Transverse colon (tissue), 3 donors: ENCODE measurements at regions not wholly inside any gene's neighbourhood (a gene's known extent, or its start where the extent isn't known, plus 50 kb on each side); places are given as distances from the start of the nearest gene placed in this dataset.

Experiments used
- EP300 ChIP-seq: sonication (generic); formaldehyde crosslinking; IDR thresholded peaks from one replicate; pipeline ENCODE4 v1.6.1; 2017; ENCODE audit warnings: antibody characterized with exemption, low read depth
- POLR2A ChIP-seq: fragments of 450-650 bp; IDR thresholded peaks from one replicate; pipeline ENCODE4 v1.6.1; 2016; ENCODE audit warnings: antibody characterized with exemption, mild to moderate bottlenecking, moderate library complexity
- TF ChIP-seq, protein P1 (sequence below), 5 experiments: fragments of 200-600 bp in 3 of 5; fragments of 450-650 bp in 2 of 5; sonication (generic) in 3 of 5; IDR thresholded peaks; 1 replicate in 2 of 5; 2 replicates in 3 of 5; pipeline ENCODE4 v1.5.1; 2016 to 2017; ENCODE audit warnings: antibody characterized with exemption in 5 of 5, inconsistent platforms in 3 of 5, mild to moderate bottlenecking in 2 of 5, moderate library complexity in 1 of 5

DNA sequence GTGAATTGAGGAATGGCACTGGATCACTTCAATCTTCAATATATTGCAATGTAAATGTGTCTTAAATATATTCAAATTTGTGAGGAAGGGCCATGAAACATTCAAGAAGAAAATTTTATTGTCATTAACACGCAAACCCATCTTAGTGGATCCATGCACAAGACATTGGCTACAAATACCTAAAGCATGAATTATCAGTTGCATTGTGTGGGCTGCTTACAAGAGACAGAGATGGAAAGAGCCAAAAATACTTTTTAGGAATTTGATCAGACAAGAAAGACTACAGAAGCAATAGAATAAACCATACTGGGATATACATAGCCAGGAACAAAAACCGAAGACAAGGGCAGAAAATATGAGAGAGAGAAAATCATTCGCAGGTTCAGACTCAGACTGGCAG lies 616.2 kb upstream of the GRIA3 start:
- TF ChIP-seq, protein P1, sequence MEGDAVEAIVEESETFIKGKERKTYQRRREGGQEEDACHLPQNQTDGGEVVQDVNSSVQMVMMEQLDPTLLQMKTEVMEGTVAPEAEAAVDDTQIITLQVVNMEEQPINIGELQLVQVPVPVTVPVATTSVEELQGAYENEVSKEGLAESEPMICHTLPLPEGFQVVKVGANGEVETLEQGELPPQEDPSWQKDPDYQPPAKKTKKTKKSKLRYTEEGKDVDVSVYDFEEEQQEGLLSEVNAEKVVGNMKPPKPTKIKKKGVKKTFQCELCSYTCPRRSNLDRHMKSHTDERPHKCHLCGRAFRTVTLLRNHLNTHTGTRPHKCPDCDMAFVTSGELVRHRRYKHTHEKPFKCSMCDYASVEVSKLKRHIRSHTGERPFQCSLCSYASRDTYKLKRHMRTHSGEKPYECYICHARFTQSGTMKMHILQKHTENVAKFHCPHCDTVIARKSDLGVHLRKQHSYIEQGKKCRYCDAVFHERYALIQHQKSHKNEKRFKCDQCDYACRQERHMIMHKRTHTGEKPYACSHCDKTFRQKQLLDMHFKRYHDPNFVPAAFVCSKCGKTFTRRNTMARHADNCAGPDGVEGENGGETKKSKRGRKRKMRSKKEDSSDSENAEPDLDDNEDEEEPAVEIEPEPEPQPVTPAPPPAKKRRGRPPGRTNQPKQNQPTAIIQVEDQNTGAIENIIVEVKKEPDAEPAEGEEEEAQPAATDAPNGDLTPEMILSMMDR (IDR thresholded peaks at IDR 0.05) = no peak
- TF ChIP-seq POLR2A = no peak
- no peak for TF ChIP-seq EP300
